GM12874 (cell line): ENCODE measurements at regions not wholly inside any gene's neighbourhood (a gene's known extent, or its start where the extent isn't known, plus 50 kb on each side); places are given as distances from the start of the nearest gene placed in this dataset.

Experiments
- CTCF ChIP-seq: IDR thresholded peaks from 2 replicates; pipeline ENCODE4 v1.5.1; 2011; ENCODE audit warnings: low read depth, mild to moderate bottlenecking, control low read depth, low read length, moderate library complexity; ENCODE audit not compliant: insufficient read depth

- no peak for TF ChIP-seq CTCF
These were observed 393.5 kb downstream of the TMEM182 start for GRCh38 chr2:103155308-103155707.

GRCh38 chr2:103159018-103159417, 397.2 kb downstream of the TMEM182 start:
- TF ChIP-seq CTCF, result no peak

GRCh38 chr2:103161456-103162289, 399.8 kb downstream of the TMEM182 start:
- peak; percentile 64 for TF ChIP-seq CTCF

GRCh38 chr2:103164748-103165147, 402.9 kb downstream of the TMEM182 start:
- TF ChIP-seq CTCF, result no peak

GRCh38 chr2:103165836-103166235, 404.0 kb downstream of the TMEM182 start:
- TF ChIP-seq CTCF, result no peak

GRCh38 chr2:103166456-103167324, 404.9 kb downstream of the TMEM182 start:
- TF ChIP-seq CTCF, result no peak

- TF ChIP-seq CTCF, result no peak
These were observed 405.8 kb downstream of the TMEM182 start for GRCh38 chr2:103167599-103167998.
